ENCODE measurements at regions not wholly inside any gene's neighbourhood (a gene's known extent, or its start where the extent isn't known, plus 50 kb on each side); places are given as distances from the start of the nearest gene placed in this dataset.

GRCh38 chr10:107529350-107529749, 364.8 kb upstream of the SORCS1 start:
- H3K9me3 ChIP-seq, result 0 out of 3 replicates have a peak, but pooled peaks cover 3% of the 10 kb centered on the region
- no peak overlapping the region for H3K27ac ChIP-seq
- FAIRE-seq, result no peak
- H3K4me3 ChIP-seq, result no peak overlapping the region
- ChIA-PET CTCF (interaction anchor here (0.6 kb wide), 1 partner anchor 95 kb away, joined by 4 read pairs; no protein-coding TSS in a partner anchor), POLR2A (no interaction called here)
- H3K4me2 ChIP-seq, result no peak overlapping the region
- no peak for DNase-seq (ENCODE audit: low read depth in 1 of 2, low spot score in 1 of 2)
- WGBS (ENCODE audit: missing lambda C conversion rate), result 2% methylated on average over 2 of the region's 2 CpGs
- no peak for ATAC-seq
- TF ChIP-seq ZC3H11A (IDR thresholded peaks at IDR 0.05) (no peak), JUN (IDR thresholded peaks at IDR 0.05) (no peak), HDAC2 (IDR thresholded peaks at IDR 0.05) (no peak), KDM5A (IDR thresholded peaks at IDR 0.05) (no peak), NFE2L2 (conservative IDR thresholded peaks at IDR 0.05; ENCODE audit: low read length) (no peak), RCOR1 (IDR thresholded peaks at IDR 0.05; ENCODE audit: low read depth, low read length) (no peak), NR3C1 (IDR thresholded peaks at IDR 0.05) (no peak), PBX3 (IDR thresholded peaks at IDR 0.05) (no peak), POLR2AphosphoS2 (conservative IDR thresholded peaks at IDR 0.05; ENCODE audit: low read length) (no peak), EHF (CRISPR knock-in tag; IDR thresholded peaks at IDR 0.05) (no peak), EP300 (IDR thresholded peaks at IDR 0.05) (no peak), FOSB (CRISPR knock-in tag; IDR thresholded peaks at IDR 0.05) (no peak), CBX2 (IDR thresholded peaks at IDR 0.05; ENCODE audit: borderline replicate concordance, low read depth) (no peak), CHD4 (IDR thresholded peaks at IDR 0.05; ENCODE audit: borderline replicate concordance) (no peak), EHMT2 (IDR thresholded peaks at IDR 0.05; ENCODE audit: low read depth) (no peak)
- TF ChIP-seq, protein P1, sequence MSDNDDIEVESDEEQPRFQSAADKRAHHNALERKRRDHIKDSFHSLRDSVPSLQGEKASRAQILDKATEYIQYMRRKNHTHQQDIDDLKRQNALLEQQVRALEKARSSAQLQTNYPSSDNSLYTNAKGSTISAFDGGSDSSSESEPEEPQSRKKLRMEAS (IDR thresholded peaks at IDR 0.05), result no peak
- H3K4me1 ChIP-seq, result no peaks in the 10 kb centered on the region

- Histone ChIP-seq H3K4me2 (no peak overlapping the region), H3K4me3 (no peak overlapping the region), H3K9me3 (no peaks in the 10 kb centered on the region), H3K4me1 (no peaks in the 10 kb centered on the region), H3K27ac (no peak overlapping the region)
- DNase-seq (ENCODE audit: low read depth in 1 of 2, low spot score in 1 of 2) (no peak), ATAC-seq (no peak), FAIRE-seq (no peak)
- no peak for TF ChIP-seq KDM1A (IDR thresholded peaks at IDR 0.05; ENCODE audit: low read depth)
- TF ChIP-seq CBX2 (IDR thresholded peaks at IDR 0.05; ENCODE audit: borderline replicate concordance, low read depth), result no peak
- no peak for TF ChIP-seq NFE2L2 (conservative IDR thresholded peaks at IDR 0.05; ENCODE audit: low read length)
- no peak for TF ChIP-seq CBX8 (IDR thresholded peaks at IDR 0.05)
- no peak for TF ChIP-seq ZC3H11A (IDR thresholded peaks at IDR 0.05)
- no peak for TF ChIP-seq ZNF302 (CRISPR knock-in tag; IDR thresholded peaks at IDR 0.05)
- no peak for TF ChIP-seq RCOR1 (IDR thresholded peaks at IDR 0.05; ENCODE audit: low read depth, low read length)
- TF ChIP-seq, protein P1 (IDR thresholded peaks at IDR 0.05), result no peak
- ChIA-PET POLR2A (no interaction called here), CTCF (interaction anchor here (0.9 kb wide), 1 partner anchor 10 kb away, joined by 3 read pairs; no protein-coding TSS in a partner anchor)
- WGBS (ENCODE audit: missing lambda C conversion rate), result 16% methylated on average over 4 of the region's 4 CpGs
Measured at GRCh38 chr10:107520348-107520747, 355.8 kb upstream of the SORCS1 start.

DNA sequence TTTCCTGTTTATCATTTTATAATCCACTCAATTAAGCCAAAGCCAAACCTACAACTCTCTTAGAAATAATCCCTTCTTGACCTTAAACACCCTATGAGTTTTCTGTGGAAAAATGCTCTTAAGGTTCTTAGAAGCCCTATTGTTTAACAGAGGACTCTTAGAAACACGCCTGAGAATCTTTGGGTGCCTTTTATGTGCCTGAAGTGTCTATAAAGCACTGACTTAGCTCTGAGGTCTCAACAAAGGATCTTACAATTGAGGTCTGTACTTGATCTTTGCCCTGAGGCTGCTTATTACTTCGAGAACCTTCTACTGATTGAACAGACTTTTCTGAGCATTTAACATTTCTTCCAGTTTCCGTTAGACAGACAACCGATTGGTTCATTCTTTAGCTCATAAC, 353.3 kb upstream of the SORCS1 start:
- DNase-seq (ENCODE audit: low read depth in 1 of 2, low spot score in 1 of 2) (no peak), ATAC-seq (no peak), FAIRE-seq (no peak)
- Histone ChIP-seq H3K4me2 (no peak overlapping the region), H3K9me3 (no peaks in the 10 kb centered on the region), H3K27ac (no peak overlapping the region), H3K4me1 (no peaks in the 10 kb centered on the region), H3K4me3 (no peak overlapping the region)
- ChIA-PET CTCF (no interaction called here), POLR2A (no interaction called here)
- under 1% methylated on average over 4 of the region's 4 CpGs for WGBS (ENCODE audit: missing lambda C conversion rate)
- TF ChIP-seq NPAS2 (CRISPR knock-in tag; IDR thresholded peaks at IDR 0.05; ENCODE audit: borderline replicate concordance), result no peak
- TF ChIP-seq ESRRA (IDR thresholded peaks at IDR 0.05; ENCODE audit: borderline replicate concordance, low read length), result no peak
- TF ChIP-seq, protein P2, sequence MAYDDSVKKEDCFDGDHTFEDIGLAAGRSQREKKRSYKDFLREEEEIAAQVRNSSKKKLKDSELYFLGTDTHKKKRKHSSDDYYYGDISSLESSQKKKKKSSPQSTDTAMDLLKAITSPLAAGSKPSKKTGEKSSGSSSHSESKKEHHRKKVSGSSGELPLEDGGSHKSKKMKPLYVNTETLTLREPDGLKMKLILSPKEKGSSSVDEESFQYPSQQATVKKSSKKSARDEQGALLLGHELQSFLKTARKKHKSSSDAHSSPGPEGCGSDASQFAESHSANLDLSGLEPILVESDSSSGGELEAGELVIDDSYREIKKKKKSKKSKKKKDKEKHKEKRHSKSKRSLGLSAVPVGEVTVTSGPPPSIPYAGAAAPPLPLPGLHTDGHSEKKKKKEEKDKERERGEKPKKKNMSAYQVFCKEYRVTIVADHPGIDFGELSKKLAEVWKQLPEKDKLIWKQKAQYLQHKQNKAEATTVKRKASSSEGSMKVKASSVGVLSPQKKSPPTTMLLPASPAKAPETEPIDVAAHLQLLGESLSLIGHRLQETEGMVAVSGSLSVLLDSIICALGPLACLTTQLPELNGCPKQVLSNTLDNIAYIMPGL (CRISPR knock-in tag; IDR thresholded peaks at IDR 0.05; ENCODE audit: borderline replicate concordance), result no peak
- no peak for TF ChIP-seq MAZ (IDR thresholded peaks at IDR 0.05; ENCODE audit: borderline replicate concordance, low read depth, low read length)
